ENCODE measurements at regions not wholly inside any gene's neighbourhood (a gene's known extent, or its start where the extent isn't known, plus 50 kb on each side); places are given as distances from the start of the nearest gene placed in this dataset.

DNA sequence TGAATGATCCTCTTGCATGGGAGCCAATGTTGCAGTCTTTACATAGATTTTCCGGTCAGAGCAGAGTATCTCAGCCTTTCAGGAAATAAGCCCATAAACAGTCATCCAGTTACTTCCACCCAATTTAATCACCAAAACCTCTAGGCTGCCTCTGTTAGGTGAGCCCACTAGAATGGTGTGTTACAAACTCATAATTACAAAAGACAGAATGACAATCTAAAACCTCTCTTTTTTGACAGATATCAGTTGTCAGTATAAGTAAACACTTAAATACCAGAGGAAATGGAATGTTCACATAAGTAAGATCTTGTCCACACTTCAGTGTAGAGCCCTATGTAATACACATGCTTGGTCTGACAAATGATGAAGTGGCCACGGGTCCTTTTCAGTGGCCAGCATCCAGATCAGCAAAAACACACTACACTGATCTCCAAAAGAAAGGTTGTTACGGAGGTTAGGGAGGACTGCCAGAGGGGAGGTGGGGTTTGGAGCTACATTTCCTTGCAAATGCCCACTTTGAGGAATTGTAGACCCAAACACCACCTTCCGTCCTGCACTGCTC lies 71.3 kb upstream of the FBXO28 start:
- TF ChIP-seq TAF1 (IDR thresholded peaks at IDR 0.05; ENCODE audit: low read depth, low read length) = no peak
- TF ChIP-seq POLR2A (IDR thresholded peaks at IDR 0.05; ENCODE audit: low read depth, low read length) = no peak
